A549 (cell line): ENCODE measurements at regions not wholly inside any gene's neighbourhood (a gene's known extent, or its start where the extent isn't known, plus 50 kb on each side); places are given as distances from the start of the nearest gene placed in this dataset.
"Not testable (repeated sequence)": the region's sequence is repeated elsewhere in the genome, so short reads cannot be mapped to it uniquely, and the experiment has no call there.

ENCODE experiments used
- ATAC-seq, 2 experiments: fragments of 200-7000 bp in 1 of 2; fragments of >200 bp in 1 of 2; cut with Nextera tagmentation in 1 of 2; cut with Tn5 transposase in 1 of 2; 3 replicates each; pipeline versions ENCODE4 v1.8.0 to v1.9.1; 2018 to 2020; ENCODE audit warnings: mild to moderate bottlenecking in 1 of 2, moderate library complexity in 1 of 2
- CTCF ChIA-PET: fragments of 300-600 bp; sonication (Branson Sonifier 250); formaldehyde crosslinking; extraction: SDS; loops from one replicate; lab custom pipeline; 2021; ENCODE audit warnings: antibody characterized with exemption, inconsistent platforms; lab: Yijun Ruan, JAX
- POLR2A ChIA-PET: fragments of 350-600 bp; formaldehyde crosslinking; extraction: SDS; loops from one replicate; lab custom pipeline; 2021; ENCODE audit warnings: antibody characterized with exemption, inconsistent platforms; lab: Yijun Ruan, JAX
- DNase-seq, 2 experiments: peaks; one replicate each; pipeline versions ENCODE4 v3.0.0 to v3.0.0-alpha.2; 2011 to 2016; ENCODE audit warnings: low read depth in 1 of 2, low spot score in 1 of 2
- FAIRE-seq: peaks from 2 replicates; lab custom pipeline; 2011; peaks lifted over from hg19 to GRCh38; lab: Jason Lieb, UNC
- H3K27ac ChIP-seq, 2 experiments: fragments of >200 bp; sonication (Bioruptor Twin); formaldehyde crosslinking; 3 replicates each; pipeline ENCODE4 v1.5.1; 2016 to 2017
- H3K4me1 ChIP-seq: fragments of >200 bp; sonication (Bioruptor Twin); formaldehyde crosslinking; 3 replicates; pipeline ENCODE4 v1.6.1; 2016
- H3K4me2 ChIP-seq: fragments of >200 bp; sonication (Bioruptor Twin); formaldehyde crosslinking; 3 replicates; pipeline ENCODE4 v1.6.1; 2016
- H3K4me3 ChIP-seq: fragments of >200 bp; sonication (Bioruptor Twin); formaldehyde crosslinking; 3 replicates; pipeline ENCODE4 v1.5.1; 2016
- H3K9me3 ChIP-seq: fragments of >200 bp; sonication (Bioruptor Twin); formaldehyde crosslinking; 3 replicates; pipeline ENCODE4 v1.6.1; 2016
- CBX8 ChIP-seq: fragments of 200-600 bp; sonication (generic); IDR thresholded peaks from 2 replicates; pipeline ENCODE4 v1.6.1; 2016
- EHF ChIP-seq: fragments of 250-450 bp; sonication (Bioruptor Pico); IDR thresholded peaks from 2 replicates; pipeline ENCODE4 v1.5.0; 2020; ENCODE audit warnings: mild to moderate bottlenecking
- EHMT2 ChIP-seq: fragments of 200-600 bp; sonication (generic); IDR thresholded peaks from 2 replicates; pipeline ENCODE4 v1.6.1; 2016; ENCODE audit warnings: antibody characterized with exemption, low read depth, mild to moderate bottlenecking, moderate library complexity
- FOSL2 ChIP-seq, 2 experiments: fragments of 450-650 bp in 1 of 2; fragments of >200 bp in 1 of 2; sonication (Bioruptor Twin) in 1 of 2; formaldehyde crosslinking; IDR thresholded peaks; 2 replicates each; pipeline versions ENCODE4 v1.5.0 to v1.6.1; 2016 to 2020; ENCODE audit warnings: mild to moderate bottlenecking in 1 of 2, moderate library complexity in 1 of 2
- GATA3 ChIP-seq: IDR thresholded peaks from 2 replicates; pipeline ENCODE4 v1.6.1; 2012; ENCODE audit warnings: borderline replicate concordance
- HDAC2 ChIP-seq: fragments of 200-600 bp; sonication (generic); IDR thresholded peaks from 2 replicates; pipeline ENCODE4 v1.6.1; 2016
- HEYL ChIP-seq: fragments of 250-450 bp; sonication (Bioruptor Pico); IDR thresholded peaks from 2 replicates; pipeline ENCODE4 v1.8.0; 2021; ENCODE audit warnings: mild to moderate bottlenecking, moderate library complexity
- HOXA7 ChIP-seq: fragments of 250-450 bp; sonication (Bioruptor Pico); IDR thresholded peaks from 2 replicates; pipeline ENCODE4 v1.5.0; 2020; ENCODE audit warnings: mild to moderate bottlenecking, moderate library complexity
- KDM5A ChIP-seq: fragments of 200-600 bp; sonication (generic); IDR thresholded peaks from 2 replicates; pipeline ENCODE4 v1.6.1; 2016; ENCODE audit warnings: antibody characterized with exemption, mild to moderate bottlenecking
- MAFK ChIP-seq: fragments of 450-650 bp; IDR thresholded peaks from 2 replicates; pipeline ENCODE4 v1.6.1; 2014; ENCODE audit not compliant: partially characterized antibody
- MYC ChIP-seq: IDR thresholded peaks from 2 replicates; pipeline ENCODE4 v1.6.1; 2012; ENCODE audit warnings: mild to moderate bottlenecking, inconsistent platforms, low read length, improper control_type of control experiment, borderline replicate concordance
- POLR2A ChIP-seq: IDR thresholded peaks from 2 replicates; pipeline ENCODE4 v1.6.1; 2012; ENCODE audit warnings: mild to moderate bottlenecking, low read length
- POLR2AphosphoS2 ChIP-seq: conservative IDR thresholded peaks from 2 replicates; pipeline ENCODE4 v1.6.1; 2012; ENCODE audit warnings: low read length, improper control_type of control experiment, inconsistent platforms
- RFX5 ChIP-seq: fragments of 450-650 bp; IDR thresholded peaks from 2 replicates; pipeline ENCODE4 v1.7.1; 2014; ENCODE audit warnings: antibody characterized with exemption, mild to moderate bottlenecking, moderate library complexity
- TFCP2L1 ChIP-seq: fragments of 250-450 bp; sonication (Bioruptor Pico); IDR thresholded peaks from 2 replicates; pipeline ENCODE4 v1.5.0; 2021; ENCODE audit warnings: mild to moderate bottlenecking
- WGBS: methylation state at CpG from one replicate; pipeline ENCODE4 v1.1.6; 2017; ENCODE audit errors: missing lambda C conversion rate; 5-methylcytosine and 5-hydroxymethylcytosine counted together
- TF ChIP-seq, protein P1 (sequence below): fragments of >200 bp; sonication (Bioruptor Twin); formaldehyde crosslinking; IDR thresholded peaks from 2 replicates; pipeline ENCODE4 v1.6.1; 2016
- TF ChIP-seq, protein P2 (sequence below): fragments of 250-450 bp; sonication (Bioruptor Pico); IDR thresholded peaks from 2 replicates; pipeline ENCODE4 v1.5.0; 2021; ENCODE audit warnings: mild to moderate bottlenecking, moderate library complexity, borderline replicate concordance
- TF ChIP-seq, protein P3 (sequence below): fragments of 250-450 bp; sonication (Bioruptor Pico); IDR thresholded peaks from 2 replicates; pipeline ENCODE4 v1.5.0; 2020; ENCODE audit warnings: low read depth, mild to moderate bottlenecking, moderate library complexity
- TF ChIP-seq, protein P4 (sequence below): fragments of 150-350 bp; IDR thresholded peaks from 2 replicates; pipeline ENCODE4 v1.6.1; 2014; ENCODE audit warnings: low read depth, mild to moderate bottlenecking, low read length
- TF ChIP-seq, protein P5 (sequence below): fragments of 450-650 bp; IDR thresholded peaks from 2 replicates; pipeline ENCODE4 v1.6.1; 2014; ENCODE audit warnings: antibody characterized with exemption
- TF ChIP-seq, protein P6 (sequence below): fragments of >200 bp; sonication (Bioruptor Twin); formaldehyde crosslinking; IDR thresholded peaks from 3 replicates; pipeline ENCODE4 v1.6.1; 2016

DNA sequence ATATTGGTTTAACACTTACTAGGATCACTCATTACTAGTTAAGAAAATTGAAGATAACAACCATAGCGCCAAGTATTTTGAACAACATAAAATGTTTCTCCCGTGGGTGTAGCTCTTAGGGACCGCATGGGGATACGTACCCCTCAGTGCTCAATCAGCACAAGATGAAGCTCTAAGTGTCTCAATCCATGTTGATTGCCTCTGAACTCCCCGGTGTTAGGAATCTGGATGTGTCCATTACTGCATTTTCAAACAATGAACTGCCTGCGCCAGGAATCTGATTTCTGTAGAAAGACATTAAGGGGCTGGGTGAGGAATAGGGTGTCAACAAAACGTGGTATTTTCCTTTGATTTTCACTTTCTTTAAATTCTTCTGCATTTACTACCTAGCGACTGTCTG lies 100.2 kb downstream of the LMO4 start:
- no peak for ATAC-seq
- Histone ChIP-seq H3K4me1 (0 out of 3 replicates have a peak, but pooled peaks cover 7% of the 10 kb centered on the region), H3K27ac (no peak overlapping the region), H3K4me3 (no peak overlapping the region)
- no peak for FAIRE-seq
- TF ChIP-seq FOSL2 (IDR thresholded peaks at IDR 0.05) (no peak), FOSL2 (CRISPR knock-in tag; IDR thresholded peaks at IDR 0.05) (no peak), POLR2A (no peak), HOXA7 (no peak), GATA3 (no peak), HEYL (CRISPR knock-in tag) (no peak), CBX8 (no peak)
- TF ChIP-seq, protein P1, sequence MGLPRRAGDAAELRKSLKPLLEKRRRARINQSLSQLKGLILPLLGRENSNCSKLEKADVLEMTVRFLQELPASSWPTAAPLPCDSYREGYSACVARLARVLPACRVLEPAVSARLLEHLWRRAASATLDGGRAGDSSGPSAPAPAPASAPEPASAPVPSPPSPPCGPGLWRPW = no peak
- TF ChIP-seq, protein P2, sequence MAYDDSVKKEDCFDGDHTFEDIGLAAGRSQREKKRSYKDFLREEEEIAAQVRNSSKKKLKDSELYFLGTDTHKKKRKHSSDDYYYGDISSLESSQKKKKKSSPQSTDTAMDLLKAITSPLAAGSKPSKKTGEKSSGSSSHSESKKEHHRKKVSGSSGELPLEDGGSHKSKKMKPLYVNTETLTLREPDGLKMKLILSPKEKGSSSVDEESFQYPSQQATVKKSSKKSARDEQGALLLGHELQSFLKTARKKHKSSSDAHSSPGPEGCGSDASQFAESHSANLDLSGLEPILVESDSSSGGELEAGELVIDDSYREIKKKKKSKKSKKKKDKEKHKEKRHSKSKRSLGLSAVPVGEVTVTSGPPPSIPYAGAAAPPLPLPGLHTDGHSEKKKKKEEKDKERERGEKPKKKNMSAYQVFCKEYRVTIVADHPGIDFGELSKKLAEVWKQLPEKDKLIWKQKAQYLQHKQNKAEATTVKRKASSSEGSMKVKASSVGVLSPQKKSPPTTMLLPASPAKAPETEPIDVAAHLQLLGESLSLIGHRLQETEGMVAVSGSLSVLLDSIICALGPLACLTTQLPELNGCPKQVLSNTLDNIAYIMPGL (CRISPR knock-in tag) = no peak
- TF ChIP-seq, protein P3, sequence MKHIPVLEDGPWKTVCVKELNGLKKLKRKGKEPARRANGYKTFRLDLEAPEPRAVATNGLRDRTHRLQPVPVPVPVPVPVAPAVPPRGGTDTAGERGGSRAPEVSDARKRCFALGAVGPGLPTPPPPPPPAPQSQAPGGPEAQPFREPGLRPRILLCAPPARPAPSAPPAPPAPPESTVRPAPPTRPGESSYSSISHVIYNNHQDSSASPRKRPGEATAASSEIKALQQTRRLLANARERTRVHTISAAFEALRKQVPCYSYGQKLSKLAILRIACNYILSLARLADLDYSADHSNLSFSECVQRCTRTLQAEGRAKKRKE (CRISPR knock-in tag) = no peak
- TF ChIP-seq, all 56 proteins: peak for 0
- no peak overlapping the region for H3K4me2 ChIP-seq
- no peak for DNase-seq
- 77% methylated on average over 8 of the region's 8 CpGs for WGBS
- H3K9me3 ChIP-seq = no peaks in the 10 kb centered on the region
- ChIA-PET POLR2A (no interaction called here), CTCF (no interaction called here)

DNA sequence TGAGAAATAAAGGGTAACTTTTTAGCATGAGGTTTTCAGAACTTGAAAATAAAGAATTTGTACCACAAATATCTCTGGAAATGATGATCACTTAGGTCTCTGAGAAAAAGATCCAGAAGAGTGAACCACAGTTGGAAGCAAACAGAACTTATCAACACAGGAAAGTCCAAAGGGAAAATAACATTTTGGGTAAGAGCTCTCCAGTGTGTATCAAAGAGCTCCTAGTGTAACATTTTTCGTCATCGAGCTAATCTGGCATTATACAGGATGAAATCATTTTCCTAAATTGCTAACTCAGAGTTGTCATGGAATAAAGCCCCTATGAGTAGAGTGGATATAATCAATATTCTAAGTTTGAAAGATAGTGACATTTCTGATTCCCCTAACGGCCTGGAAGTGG lies 104.0 kb downstream of the LMO4 start:
- TF ChIP-seq MYC = no peak
- TF ChIP-seq, protein P4, sequence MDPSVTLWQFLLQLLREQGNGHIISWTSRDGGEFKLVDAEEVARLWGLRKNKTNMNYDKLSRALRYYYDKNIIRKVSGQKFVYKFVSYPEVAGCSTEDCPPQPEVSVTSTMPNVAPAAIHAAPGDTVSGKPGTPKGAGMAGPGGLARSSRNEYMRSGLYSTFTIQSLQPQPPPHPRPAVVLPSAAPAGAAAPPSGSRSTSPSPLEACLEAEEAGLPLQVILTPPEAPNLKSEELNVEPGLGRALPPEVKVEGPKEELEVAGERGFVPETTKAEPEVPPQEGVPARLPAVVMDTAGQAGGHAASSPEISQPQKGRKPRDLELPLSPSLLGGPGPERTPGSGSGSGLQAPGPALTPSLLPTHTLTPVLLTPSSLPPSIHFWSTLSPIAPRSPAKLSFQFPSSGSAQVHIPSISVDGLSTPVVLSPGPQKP = no peak
- TF ChIP-seq POLR2AphosphoS2 = no peak
- no peak for TF ChIP-seq RFX5
- TF ChIP-seq KDM5A = no peak
- no peak for TF ChIP-seq EHMT2
- TF ChIP-seq, protein P5, sequence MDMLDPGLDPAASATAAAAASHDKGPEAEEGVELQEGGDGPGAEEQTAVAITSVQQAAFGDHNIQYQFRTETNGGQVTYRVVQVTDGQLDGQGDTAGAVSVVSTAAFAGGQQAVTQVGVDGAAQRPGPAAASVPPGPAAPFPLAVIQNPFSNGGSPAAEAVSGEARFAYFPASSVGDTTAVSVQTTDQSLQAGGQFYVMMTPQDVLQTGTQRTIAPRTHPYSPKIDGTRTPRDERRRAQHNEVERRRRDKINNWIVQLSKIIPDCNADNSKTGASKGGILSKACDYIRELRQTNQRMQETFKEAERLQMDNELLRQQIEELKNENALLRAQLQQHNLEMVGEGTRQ = no peak
- no peak for TF ChIP-seq HDAC2
- TF ChIP-seq TFCP2L1 (CRISPR knock-in tag) = no peak
- no peak for TF ChIP-seq EHF (CRISPR knock-in tag)
- no peak for TF ChIP-seq MAFK
- TF ChIP-seq, protein P6, sequence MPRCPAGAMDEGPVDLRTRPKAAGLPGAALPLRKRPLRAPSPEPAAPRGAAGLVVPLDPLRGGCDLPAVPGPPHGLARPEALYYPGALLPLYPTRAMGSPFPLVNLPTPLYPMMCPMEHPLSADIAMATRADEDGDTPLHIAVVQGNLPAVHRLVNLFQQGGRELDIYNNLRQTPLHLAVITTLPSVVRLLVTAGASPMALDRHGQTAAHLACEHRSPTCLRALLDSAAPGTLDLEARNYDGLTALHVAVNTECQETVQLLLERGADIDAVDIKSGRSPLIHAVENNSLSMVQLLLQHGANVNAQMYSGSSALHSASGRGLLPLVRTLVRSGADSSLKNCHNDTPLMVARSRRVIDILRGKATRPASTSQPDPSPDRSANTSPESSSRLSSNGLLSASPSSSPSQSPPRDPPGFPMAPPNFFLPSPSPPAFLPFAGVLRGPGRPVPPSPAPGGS = no peak
- TF ChIP-seq, all 56 proteins: peak for 0
- H3K4me3 ChIP-seq = no peak overlapping the region
- no peak overlapping the region for H3K4me2 ChIP-seq
- ChIA-PET POLR2A (no interaction called here), CTCF (interaction anchor here (1.2 kb wide), 1 partner anchor 107 kb away, joined by 4 read pairs; no protein-coding TSS in a partner anchor)
- WGBS = 74% methylated on average over 3 of the region's 3 CpGs
- H3K27ac ChIP-seq = no peak overlapping the region
- H3K4me1 ChIP-seq = no peaks in the 10 kb centered on the region
- ATAC-seq (no peak), FAIRE-seq (no peak), DNase-seq (no peak)
- H3K9me3 ChIP-seq = no peaks in the 10 kb centered on the region

DNA sequence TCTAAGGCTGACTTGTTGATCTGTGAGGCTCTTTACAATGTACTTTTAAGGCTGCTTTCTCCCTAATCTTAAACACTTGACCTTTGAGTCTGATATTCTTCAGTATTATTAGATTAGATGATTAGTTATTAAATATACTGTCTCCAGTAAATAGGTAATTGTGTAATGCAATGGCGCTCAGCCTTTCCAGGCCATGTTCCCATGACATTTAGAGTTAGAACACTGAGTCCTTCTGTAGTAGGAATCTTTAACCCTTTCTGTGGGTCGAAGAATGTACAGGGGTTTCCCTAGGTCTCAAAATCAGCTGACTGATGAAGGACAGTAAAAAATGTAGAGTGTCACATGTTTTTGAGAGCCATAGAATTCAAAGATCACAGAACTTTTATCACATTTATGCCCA lies 104.4 kb downstream of the LMO4 start:
- CTCF ChIA-PET = interaction anchor here (1.2 kb wide), 1 partner anchor 107 kb away, joined by 4 read pairs; no protein-coding TSS in a partner anchor

More for the DNA sequence above, 104.4 kb downstream of the LMO4 start:
- DNase-seq, POLR2A ChIA-PET, H3K9me3 ChIP-seq, FAIRE-seq, H3K27ac ChIP-seq, ATAC-seq, H3K4me2 ChIP-seq, H3K4me1 ChIP-seq, H3K4me3 ChIP-seq: not testable (repeated sequence)
- 41% methylated on average over 2 of the region's 2 CpGs for WGBS
